IPS-NIHi7 (cell line): ENCODE measurements at regions not wholly inside any gene's neighbourhood (a gene's known extent, or its start where the extent isn't known, plus 50 kb on each side); places are given as distances from the start of the nearest gene placed in this dataset.

ENCODE experiments used
- DNase-seq: peaks from one replicate; pipeline ENCODE4 v3.0.0; 2012; ENCODE audit warnings: mixed read lengths; ENCODE audit errors: extremely low spot score

DNA sequence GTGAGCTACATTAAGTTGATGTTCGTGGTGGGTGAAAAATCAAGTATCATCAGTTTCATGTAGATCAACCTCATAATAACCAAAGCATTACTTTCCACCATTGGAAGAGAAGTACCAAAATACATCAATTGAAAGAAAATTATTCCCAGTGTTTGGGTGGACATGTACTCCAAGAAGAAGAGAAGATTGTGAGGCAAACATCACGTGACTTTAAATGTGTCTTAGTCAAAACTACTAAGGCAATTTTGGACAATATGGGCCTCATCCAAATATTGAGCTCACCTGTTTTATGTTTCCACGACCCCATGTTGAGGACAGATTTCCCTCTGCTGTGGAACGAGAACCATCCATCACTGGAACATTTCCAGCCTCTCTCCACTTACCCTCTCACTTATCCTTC is 303.0 kb upstream of the LMCD1 start:
- DNase-seq = no peak

DNA sequence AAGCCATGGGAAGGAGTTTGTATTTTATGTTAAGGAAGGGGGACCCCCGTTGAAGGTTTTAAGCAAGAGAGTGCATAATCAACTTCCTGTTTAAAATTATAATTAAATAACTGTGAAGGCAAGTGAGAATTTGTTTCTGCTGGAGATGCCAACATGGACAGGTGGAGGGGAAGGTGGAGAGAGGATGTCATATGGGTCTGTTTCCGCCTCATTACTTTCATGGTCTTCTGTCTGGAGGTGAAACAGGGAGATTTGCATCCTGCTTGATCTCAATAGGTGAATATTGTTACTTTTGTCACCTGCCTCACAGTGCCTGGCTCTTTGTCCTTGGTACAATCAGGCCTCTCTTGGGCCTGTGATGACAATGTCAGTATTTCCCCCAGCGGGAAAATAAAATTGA is 300.6 kb upstream of the LMCD1 start:
- no peak for DNase-seq

DNA sequence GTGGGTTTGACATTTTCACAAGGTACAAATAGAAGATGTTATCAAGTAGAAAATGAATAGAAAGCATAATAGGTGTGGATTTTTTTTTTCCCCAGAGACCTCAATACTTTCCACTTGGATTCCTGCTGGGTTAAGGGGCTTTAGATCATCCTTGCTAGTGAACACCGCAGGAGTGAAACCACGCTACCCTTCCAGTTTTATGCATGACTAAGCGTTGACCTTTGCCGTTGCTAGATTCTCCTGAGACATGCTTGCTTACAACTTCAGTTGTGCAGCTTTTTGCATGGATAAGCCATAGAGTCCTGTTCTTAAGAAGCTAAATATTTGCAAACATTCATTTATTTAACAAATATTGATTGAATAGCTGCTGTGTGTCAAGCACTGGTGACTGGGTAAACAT is 299.7 kb upstream of the LMCD1 start:
- no peak for DNase-seq

DNA sequence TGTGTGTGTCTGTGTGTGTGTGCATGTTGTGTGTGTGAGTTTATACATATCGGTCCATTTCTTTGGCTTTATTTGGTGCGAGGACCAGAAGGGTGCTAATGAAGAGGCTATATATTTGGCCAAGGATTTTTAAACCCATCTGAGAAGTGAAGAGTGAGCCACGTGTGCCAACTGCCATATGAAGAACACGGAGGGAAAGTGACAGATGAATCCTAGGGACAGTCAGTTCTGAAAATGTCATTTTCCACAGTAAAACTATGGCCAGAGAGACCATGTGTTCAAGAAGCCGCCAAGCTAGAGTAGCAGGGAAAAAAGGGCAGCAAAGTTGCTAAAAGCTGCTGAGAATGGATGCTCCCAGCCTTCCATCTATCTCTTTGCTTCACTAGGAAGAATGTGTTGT is 297.3 kb upstream of the LMCD1 start:
- DNase-seq = no peak

DNA sequence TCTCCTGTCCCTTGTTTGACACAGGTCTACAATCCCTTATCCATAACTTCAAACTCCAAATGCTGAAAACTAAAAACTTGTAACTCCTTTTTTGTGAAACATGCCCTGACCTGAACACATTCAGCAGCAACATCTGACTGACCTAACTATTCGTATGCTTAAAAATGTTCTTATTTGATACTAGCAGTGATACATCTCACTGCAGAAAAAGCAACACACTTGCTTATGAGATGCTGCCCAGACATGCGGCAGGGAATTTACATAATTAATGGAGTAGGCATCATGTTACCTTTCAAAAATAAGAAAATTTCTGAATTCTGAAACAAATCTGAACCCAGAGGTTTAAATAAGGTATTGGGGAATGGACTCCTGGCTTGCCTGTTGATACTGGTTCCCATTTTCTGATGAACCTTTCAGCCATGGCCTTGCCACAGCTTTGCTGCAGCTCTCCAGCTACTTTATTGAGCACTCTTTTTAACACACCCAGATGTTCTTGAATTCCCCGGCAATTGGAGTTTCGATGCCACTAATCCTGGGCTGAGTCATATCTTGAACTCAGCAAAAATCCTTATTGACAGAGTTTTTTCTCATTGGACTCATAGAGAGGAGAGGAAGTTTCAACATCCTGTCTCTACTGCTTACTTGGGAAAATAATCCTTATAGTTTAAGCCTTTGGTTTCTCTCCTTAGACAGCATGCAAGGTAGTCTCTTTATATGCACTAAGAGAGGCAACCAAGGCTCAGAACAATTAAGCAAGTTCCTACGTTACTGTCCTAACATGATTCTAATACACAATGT is 296.6 kb upstream of the LMCD1 start:
- DNase-seq = no peak

DNA sequence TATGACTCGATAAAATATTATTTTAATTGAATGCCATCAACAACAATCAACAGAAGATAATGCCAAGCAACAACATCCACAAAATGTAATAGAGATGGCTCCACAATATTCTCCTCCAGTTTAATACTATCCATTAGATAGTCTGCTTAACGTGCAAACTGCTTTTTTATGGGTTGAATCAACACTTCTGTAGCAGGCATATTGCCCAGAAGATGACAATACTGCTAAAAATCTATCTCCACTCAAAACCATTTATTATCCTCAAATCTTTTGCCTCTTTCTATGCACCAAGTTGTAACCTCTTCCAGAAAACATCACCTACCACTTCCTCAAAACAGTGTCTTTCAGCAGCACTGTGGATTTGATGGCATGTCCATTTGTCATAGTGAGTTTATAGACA is 295.7 kb upstream of the LMCD1 start:
- no peak for DNase-seq

DNA sequence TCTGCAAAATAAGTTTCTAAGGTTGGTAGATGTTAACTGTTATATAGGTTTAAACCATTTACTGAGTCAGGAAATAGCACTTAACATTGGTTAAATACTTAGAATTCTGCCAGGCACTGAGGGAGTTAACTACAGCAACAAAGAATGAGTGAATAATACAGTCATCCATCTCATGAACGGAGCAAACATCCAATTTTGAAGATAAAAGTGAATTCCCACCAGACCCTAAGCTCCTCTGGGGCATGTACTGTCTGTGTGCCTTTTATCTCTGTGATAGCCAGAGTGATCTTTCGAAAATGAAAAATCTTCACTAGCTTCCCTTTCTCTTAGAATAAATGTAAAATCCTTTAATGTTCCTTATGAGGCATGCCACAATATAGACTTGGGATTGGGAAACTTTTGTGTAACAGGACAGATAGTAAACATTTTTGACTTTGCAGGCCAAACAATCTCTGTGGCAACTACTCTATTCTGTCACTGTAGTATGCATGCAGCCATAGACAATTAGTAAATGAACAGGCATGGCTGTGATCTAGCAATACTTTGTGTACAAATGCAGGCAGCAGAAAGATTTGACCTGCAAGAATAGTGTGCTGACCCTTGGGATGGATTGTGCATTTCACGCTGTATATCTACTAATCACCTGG is 294.5 kb upstream of the LMCD1 start:
- DNase-seq = no peak

DNA sequence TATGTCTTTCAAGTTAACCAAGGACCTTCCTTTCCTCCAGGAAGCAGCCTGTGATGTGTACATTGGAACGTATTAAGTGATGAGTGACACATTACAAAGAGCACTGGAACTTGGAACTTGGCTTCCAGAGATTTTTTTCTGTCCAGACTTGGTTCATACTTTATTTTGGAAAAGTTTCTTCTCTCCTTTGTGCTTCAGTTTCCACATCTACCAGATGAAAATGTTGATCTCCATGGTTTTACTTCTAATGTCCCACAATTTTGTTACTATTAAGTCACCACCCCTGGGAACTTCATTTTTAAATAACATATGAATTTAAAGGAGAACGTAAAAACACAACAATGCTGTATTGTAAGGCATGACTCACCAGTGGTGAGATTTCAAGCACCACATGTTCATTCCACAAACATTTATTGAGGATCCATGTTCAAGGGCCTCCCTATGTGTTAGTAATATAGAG is 290.7 kb upstream of the LMCD1 start:
- DNase-seq = no peak

DNA sequence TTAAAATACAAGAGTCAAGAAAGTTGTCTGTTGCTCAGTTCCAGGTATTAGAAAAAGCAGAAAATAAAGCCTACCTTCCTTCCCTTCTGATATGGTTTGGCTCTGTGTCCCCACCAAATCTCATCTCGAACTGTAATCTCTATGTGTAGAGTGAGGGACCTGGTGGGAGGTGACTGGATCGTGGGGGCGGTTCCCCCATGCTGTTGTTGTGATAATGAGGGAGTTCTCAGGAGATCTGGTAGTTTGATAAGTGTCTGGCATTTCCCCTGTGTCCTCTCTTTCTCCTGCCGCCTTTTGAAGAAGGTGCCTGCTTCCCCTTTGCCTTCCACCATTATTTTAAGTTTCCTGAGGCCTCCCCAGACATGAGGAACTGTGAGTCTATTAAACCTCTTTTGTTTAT is 288.8 kb upstream of the LMCD1 start:
- DNase-seq = no peak

DNA sequence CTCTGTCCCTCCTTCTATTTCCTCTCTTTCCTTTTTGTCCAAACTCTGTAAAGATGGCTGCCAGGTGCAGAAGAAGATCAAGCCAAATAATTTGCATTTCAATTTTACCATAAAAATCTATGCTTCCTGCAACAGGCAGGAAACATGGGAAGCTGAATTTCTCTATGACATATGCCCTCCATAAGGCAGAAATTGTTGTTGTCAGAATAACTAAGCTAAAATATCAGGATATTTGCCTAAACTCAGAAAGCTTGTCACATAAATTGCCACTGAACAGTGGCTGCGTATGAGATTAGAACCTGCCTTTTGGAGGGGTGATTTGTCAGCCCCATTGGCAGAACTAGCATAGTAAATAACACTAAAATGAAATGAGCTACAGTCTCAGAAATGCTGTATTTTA is 288.3 kb upstream of the LMCD1 start:
- no peak for DNase-seq

DNA sequence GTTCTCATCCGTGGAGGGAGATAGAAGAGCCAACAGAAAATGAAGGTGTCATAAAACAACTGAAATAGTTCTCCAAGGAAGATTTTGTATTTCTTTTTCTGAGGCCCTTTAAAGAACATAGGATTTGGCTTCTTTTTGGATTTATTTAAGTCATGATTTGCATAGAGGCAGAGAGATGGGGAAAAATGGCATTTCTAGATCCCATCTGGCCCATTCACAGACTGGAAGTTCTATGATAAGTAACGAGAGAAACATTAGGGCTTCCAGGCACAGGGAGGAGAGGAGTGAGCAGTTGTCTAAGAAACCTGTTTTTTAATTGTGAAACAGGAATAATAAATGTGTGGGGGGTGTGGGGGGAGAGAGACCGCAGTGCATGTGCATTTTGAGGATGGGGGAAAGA is 285.8 kb upstream of the LMCD1 start:
- DNase-seq = no peak

DNA sequence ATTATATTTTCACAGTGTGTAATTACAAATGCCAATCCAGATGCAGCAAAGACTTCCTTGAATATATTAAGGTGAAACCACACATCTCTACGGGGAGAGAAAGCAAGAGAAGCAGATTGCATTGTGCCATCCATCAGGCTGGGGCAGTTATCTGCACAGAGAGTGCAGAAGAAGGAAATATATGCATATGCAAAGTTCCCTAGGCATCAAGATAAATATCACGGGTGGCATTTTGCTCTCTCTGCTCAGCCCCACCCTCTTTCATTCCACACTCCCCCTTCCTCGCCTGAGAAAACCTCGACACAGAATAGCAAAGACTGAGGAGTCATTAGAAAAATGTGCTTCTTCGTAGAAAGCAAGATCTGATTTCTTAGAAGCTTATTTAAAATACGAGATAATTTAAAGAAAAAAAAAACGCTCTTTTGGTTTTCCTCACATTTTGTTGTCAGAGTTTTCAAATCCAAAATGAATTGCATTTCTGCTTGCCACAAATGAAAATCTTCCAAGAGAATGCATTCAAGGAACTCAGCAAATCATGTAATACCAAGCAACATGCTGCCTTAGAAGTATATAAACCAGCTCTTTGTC is 283.2 kb upstream of the LMCD1 start:
- DNase-seq = no peak

DNA sequence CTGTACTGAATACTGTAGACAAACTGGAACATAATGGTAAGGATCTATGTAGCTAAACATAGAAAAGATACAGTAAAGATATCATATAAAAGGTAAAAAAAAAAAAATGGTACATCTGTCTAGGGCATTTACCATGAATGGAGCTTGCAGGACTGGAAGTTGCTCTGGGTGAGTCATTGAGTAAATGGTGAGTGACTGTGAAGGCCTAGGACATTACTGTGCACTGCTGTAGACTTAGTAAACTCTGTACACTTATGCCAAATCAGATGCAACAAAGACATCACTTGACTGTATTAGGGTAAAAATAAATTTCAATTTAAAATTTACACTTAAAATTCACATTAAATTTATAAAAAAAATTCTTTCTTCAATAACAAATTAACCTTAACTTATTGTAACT is 281.3 kb upstream of the LMCD1 start:
- DNase-seq = no peak

DNA sequence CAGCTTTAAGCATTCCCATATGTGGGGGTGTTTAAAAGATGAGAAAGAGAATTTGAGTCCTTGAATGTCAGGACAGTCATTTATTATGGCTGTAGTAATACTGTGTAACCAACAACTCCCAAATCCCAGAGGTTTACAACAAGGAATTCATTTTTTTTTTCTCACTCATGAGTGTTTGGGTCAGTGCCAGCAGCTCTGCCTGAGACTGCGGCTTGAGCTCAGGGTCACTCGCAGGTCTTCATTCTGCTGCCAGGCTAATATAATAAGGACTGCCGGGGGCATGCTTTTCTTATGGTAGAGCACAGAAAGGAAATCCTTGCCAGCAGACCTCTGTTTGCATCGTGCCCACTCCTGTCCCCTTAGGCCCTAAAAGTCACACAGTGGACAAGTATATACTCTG is 277.9 kb upstream of the LMCD1 start:
- DNase-seq = no peak

DNA sequence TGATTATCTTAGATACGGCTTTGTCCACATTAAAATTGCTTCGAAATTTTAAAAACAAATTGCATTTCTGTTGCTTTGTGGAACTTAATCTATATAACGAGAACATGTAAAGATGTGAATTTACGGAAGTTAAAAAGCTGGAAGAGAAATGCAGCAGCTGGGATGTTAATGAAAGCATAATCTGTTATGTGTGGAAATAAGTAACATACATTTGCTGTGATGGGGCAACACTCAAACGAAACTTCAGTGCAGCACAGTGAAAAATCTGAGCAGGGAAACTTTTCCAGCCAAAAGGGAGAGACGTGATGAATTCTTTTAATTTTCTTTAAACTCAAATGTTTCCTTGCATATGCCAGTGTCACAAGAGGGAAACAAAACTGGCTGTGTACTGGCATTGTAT is 276.7 kb upstream of the LMCD1 start:
- no peak for DNase-seq

DNA sequence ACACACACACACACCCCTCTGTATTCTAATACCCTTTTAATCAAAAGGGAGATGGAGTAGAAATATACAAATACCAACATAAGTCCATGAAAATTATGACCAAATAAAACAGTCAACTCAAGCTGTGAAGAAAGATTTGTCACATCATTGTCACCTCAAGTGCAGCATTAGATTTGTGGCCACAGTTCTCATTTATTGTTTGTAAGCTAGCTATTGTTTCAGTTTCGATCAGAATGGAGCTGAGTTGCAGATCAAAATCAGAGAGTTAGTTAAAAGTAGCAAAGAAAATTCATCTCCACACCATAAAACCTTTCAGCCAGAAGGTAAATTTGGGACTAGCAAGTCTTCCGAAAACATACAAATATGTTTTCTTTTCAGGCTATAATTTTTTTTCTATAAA is 267.7 kb upstream of the LMCD1 start:
- no peak for DNase-seq

DNA sequence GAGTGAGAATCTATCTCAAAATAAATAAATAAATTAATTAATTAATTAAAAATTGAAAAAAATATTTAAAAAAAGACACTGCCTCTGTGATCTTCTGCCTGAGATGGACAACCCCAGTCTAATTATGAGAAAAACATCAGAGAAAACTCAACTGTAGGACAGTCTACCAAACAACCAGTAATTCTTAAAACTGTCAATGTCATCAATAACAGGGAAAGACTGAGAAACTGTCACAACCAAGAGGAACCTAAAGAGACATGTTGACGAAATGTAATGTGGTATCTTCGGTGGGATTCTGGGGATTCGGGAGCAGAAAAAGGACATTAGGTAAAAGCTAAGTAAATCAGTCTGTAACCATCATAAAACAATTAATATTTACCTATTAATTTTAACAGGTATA is 265.4 kb upstream of the LMCD1 start:
- no peak for DNase-seq

DNA sequence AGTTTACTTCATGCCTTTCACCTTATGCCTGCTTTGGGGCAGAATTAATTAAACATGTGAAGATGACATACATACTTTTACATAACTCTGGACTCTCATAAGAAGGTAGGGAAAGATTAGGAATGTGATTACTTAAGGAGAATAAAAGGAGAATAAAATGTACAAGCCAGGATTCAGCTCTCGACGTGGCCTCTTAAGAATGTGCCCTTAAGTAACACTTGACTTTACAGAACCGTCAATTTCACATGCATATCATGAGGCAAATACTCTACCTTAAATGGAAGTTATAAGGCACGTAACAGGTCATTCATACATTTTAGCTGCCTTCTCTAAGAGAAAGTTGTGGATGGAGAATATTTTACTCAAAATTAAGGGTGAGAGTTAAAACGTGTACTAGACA is 263.7 kb upstream of the LMCD1 start:
- no peak for DNase-seq

DNA sequence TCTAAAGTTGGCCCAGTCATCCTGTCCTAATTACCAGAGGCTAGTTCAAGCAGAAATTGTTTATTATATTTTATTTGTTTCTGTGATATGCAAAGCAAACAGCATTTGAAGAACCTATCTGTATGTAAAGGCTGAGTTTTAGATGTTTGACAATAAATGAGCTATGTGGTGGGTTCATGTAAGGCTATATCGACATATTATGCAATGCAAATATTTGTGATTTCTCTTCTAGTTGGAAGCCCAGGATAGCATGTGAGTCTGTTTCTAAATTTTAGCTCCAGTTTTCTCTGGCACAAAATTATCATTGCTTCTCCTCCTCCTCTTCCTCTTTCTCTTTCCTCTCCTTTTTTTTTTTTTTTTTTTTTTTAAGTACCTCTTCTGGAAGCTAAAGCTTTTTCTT is 263.2 kb upstream of the LMCD1 start:
- no peak for DNase-seq

DNA sequence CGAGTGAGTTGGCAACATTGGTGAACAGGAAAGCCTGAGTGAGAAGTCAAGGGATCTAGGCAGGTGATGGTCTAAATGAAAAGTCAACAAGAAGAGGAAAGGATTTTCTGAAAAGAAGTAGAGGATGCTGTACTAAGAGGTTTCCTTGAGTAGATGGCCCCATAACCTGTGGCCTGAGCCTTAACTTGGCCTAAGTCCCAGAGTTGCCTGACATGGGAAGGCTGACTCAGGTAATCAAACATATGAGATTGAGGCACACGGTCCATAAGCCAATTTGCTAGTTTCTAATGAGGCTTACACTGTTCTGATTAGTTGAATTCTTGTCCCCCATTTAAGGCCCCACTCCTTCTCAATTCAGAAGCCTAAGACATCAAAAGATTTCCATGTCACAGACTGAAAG is 262.5 kb upstream of the LMCD1 start:
- no peak for DNase-seq

DNA sequence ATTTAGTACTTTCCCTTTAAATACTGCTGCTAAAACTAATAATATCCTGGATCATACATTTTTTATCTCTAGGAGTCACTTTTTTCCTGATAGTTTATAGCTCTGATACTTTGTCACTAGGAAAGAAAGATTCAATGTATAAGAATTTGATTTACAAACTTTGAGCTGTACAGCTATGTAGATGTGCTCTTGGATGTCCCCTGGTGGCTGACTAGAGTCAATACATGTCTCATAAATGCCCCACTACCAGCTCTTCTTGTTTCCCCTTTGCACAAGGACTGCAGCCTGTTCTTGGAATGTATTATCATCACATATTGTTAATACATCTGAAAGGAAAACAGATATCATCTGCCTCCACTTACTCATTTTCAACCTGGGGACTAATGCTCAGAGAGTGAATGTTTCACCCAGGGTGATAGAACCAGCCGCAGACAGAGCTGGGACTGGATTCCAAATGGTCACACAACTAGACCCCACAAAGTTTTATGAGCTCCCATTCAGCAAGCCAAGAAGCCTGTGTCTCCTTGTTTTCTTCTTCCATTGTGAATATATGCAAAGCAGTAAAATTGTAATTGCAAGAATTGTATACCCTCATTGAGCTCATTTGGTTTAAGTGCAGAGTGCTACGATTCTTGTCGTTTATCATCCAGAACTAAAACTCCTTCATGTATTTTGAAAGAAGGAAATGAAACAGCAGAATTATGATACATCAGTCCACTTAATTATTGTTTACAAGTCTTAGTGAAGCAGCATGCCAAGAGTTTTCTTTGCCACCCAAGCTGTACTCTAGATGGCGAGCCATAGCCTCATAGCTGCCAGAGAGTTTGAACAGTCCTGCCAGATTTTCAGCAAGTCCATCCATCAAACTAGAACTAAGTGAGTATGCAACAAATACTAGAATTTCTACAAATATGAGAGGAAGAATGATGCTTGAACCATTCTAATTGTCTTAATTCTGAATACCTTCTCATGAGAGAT is 261.6 kb upstream of the LMCD1 start:
- peak; percentile 68 for DNase-seq

DNA sequence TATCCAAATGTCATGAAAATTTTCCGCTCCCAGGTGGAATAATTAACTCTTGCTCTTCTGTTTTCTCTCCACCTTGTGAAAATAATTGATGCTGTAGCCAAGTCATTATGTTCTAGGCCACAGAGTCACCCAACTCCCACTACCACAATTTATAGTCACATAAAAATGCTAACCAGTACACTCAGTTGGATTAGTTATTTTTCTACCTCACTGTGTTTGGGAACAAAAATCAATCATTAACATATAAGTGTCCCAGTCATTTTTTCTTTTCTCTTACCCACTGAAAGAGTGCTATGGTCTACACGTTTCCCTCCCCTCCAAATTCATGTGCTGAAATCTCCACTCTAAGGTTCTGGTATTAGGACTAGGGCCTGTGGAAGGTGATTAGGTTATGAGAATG is 255.6 kb upstream of the LMCD1 start:
- DNase-seq = no peak
